HG03469 (cell line): ENCODE measurements at regions not wholly inside any gene's neighbourhood (a gene's known extent, or its start where the extent isn't known, plus 50 kb on each side); places are given as distances from the start of the nearest gene placed in this dataset.
"Not testable (repeated sequence)": the region's sequence is repeated elsewhere in the genome, so short reads cannot be mapped to it uniquely, and the experiment has no call there.

Source experiments
- ATAC-seq: cut with Tn5 transposase; IDR thresholded peaks from one replicate; pipeline ENCODE4 v1.9.1; 2021; ENCODE audit warnings: mild to moderate bottlenecking, moderate library complexity, moderate number of reproducible peaks; ENCODE audit not compliant: unreplicated experiment

- no peak for ATAC-seq
Observed at GRCh38 chr6:141402489-141402888, 730.2 kb upstream of the GJE1 start.

- ATAC-seq = no peak
Observed at GRCh38 chr6:141401851-141402250, 730.9 kb upstream of the GJE1 start.

- no peak for ATAC-seq
Observed at GRCh38 chr6:141401168-141401567, 731.6 kb upstream of the GJE1 start.

DNA sequence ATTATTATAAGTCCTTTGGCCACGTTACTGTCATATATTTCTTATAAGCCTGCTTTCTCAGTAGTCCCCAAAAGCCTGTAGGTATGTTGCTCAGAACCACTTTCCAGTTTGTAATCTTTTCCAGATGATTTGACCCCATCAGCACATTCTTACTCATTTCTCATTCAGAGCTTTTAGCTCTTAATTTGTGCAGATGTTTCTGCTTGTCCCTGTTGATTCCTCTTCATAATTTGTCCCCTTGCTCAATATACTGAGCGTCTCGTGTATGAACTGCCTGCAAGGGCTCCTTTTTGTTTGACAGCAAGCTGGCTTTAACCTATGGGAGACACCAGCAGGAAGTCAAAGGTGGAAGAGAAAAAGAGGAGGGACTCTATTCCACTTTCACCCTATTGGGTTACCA lies 733.8 kb upstream of the GJE1 start:
- no peak for ATAC-seq

DNA sequence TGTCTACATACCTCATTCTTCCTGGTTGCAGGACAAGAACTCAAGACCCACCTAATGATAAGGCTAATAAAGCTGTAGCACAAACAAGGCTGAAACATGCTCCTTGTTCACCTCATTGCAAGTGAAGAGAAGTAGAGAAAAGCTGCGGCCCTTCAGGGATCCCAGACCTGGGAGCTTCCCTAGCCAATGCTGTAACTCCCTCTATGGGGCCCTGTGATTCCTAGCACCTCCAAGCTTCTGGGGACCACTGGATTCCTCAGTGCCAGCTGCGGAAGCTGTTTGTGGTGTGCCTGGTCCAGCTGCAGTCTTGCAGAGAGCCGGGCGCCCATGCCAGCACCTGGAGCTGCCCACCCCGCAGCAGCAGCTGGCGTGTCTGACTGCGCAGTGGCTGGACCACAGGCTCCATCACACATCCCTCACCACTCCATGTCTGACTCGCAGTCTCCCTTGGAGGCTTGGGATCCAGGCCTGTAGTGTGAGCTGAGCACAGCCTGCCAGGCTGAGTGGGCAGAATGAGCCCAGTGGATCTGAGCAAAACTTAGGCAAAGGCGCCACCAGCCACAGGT lies 737.2 kb upstream of the GJE1 start:
- ATAC-seq = no peak

DNA sequence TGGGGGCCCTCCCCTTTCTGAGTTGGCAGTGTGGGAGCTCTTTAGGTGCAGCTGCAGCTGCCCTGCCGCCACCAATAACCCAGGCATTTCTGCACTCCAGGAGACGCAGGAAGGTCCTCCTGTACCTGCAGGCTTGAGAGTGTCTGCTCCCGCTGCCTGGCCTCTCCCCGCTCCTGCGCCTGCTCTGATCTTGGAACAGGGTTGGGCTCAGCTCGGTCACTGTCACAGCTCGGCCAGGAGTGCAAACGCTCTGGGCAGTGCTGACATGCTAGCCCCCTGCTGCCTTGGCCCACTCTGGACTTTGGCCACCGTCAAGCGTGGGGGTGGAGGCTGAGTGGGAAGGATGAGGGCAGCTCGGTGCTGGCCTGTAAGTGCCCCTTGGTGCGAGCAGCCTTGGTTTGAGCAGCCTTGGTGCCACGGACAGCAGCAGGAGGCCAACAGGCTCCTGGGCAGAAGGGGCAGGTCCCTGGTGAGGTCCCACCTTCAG lies 738.1 kb upstream of the GJE1 start:
- ATAC-seq = no peak

- ATAC-seq = no peak
Observed at GRCh38 chr6:141394125-141394536, 738.6 kb upstream of the GJE1 start.

GRCh38 chr6:141393405-141394124 lies 739.2 kb upstream of the GJE1 start:
- ATAC-seq = no peak

DNA sequence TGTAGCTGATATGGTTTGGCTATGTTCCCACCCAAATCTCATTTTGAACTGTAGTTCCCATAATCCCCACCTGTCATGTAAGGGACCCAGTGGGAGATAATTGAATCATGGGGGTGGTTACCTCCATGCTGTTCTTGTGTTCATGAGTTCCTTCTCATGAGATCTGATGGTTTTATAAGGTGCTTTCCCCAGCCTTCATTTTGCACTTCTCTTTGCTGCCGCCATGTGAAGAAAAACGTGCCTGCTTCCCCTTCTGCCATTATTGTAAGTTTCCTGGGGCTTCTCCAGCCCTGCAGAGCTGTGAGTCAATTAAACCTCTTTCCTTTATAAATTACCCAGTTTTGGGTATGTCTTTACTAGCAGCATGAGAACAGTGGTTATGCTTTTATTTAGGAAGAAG lies 741.6 kb upstream of the GJE1 start:
- ATAC-seq = not testable (repeated sequence)

DNA sequence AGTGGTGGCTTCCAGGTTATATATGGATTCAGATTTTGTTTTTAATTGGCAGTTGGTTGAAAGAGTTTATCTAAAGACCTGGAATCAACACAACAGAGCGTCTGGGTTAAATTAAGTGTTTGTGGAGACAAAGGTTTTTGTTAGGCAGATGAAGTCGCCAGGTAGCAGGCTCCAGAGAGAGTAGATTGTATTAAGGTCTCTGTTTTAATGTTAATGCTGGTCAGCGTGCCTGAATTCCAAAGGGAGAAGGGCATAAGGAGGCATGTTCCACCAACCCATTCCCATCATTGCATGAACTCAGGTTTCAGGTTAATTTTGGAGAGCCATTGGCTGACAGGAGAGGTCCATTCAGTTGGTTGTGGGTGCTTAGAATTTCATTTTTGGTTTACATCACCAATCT lies 744.1 kb upstream of the GJE1 start:
- ATAC-seq = no peak

GRCh38 chr6:141370438-141370837 lies 762.3 kb upstream of the GJE1 start:
- ATAC-seq = no peak

GRCh38 chr6:141366796-141367195 lies 765.9 kb upstream of the GJE1 start:
- not testable (repeated sequence) for ATAC-seq

GRCh38 chr6:141364694-141365093 lies 768.0 kb upstream of the GJE1 start:
- ATAC-seq = no peak

- ATAC-seq = no peak
Observed at GRCh38 chr6:141364232-141364631, 768.5 kb upstream of the GJE1 start.

DNA sequence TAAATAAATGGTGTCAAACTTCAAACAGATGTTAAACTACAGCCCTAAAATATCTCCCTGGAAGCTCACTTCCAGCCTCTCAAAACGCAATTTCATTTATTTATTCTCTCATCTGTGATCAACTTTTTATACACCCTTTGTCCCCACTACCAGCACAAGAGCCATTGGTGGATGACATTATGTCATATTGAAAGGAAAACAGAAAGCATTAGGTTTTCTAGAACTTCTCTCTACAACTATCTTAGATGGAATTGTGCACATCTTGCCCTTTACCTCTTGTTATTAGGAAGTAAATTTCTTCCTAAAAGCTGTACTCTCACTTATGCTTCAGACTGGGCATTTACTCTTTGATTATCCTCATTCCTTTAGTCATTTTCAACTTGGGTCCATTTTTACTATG lies 771.2 kb upstream of the GJE1 start:
- ATAC-seq = no peak

DNA sequence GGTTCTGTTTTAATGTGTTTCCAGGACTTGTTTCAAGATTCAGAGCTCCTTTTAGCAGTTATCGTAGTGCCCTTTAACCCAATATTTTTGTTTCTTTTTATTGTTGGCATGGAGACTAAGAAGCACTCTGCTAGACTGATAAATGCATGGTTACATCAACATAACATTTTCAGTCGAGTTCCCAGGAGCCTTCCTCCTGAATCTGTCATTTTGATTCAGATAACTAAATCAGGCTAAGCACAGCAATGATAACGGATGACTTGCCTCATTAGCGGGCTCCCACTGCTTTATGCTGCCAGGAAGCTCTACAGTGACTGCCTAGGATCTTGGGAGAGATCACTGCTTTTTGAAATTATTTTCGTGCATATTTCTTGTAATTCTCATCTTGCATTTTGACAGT lies 772.8 kb upstream of the GJE1 start:
- ATAC-seq = no peak

DNA sequence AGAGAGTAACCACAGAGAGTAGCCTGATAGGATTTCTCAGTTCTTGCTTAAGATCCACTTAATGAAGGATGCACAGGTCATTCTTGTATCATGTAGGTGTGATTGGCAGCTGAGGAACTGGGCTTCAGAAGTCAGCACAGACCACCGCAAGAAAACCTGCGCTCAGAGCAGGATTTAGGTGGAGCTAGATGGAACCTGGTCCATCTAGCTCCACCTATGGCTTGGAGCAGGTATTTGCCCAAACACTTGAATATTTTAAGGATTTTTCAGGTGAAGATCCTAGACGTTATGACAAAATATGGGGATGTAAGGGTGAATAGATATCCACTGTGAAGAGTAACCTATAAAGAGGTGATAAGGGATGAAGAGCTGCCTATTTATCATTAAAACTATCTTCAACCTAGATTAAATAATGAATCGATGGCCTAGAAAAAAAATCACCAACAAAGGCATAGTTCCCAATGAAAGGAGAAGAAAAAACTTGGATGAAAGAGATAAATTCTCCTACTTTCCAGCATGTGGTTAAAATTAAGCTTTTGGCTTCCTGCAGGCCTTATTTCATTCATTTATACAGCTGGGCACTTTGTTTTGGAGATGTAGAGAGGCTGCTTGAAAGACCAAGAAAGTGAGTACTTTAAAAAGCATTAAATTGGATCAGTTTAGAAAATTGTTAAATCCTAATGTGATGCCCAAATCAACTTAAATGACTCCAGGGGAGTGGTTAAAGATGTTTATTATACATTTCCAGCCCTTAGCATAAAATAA lies 778.4 kb upstream of the GJE1 start:
- ATAC-seq = no peak

GRCh38 chr6:141351721-141352120 lies 781.0 kb upstream of the GJE1 start:
- no peak for ATAC-seq

GRCh38 chr6:141349710-141350109 lies 783.0 kb upstream of the GJE1 start:
- no peak for ATAC-seq

GRCh38 chr6:141347906-141348492 lies 784.7 kb upstream of the GJE1 start:
- no peak for ATAC-seq

DNA sequence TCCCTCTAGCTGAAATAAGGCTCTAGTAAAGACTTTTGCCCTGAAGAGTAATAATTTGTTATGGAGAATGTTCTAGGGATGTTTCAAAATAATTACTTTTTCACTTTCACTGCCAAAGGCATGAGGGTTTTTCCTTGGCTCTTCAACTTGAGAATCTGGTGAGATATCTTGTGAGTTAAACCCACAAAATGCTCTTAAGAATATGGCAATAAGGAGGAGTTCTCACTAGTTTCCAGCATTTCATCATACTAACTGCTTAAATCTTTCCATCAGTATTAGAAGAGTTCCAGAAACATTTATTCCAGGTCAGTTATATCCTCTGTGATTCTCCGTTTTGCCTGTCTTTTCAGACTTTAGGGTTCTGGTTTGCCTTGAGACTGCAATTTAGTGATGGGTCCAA lies 785.6 kb upstream of the GJE1 start:
- ATAC-seq = no peak

DNA sequence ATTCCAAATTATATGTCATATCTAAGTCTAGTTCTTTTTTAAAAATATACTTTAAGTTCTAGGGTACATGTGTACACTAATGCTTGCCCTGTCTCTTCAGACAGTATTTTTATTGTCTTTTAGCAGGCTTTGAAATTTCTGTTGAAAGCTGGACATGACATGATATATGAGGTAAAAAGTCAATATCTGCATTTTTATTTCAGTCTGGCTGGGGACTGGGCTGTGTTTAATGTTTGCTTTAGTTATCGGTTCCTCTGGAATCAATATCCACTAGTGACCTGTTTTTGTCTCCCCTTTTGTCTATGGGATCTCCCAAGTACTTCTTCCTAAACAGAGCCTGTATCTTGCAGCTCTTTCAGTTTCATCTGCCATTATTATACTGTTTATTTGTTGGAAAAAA lies 786.2 kb upstream of the GJE1 start:
- ATAC-seq = no peak
